Fibroblast of peridontal ligament (primary cell): ENCODE measurements at regions not wholly inside any gene's neighbourhood (a gene's known extent, or its start where the extent isn't known, plus 50 kb on each side); places are given as distances from the start of the nearest gene placed in this dataset.

Source experiments
- DNase-seq: peaks from one replicate; pipeline ENCODE4 v3.0.0-alpha.2; 2010; ENCODE audit errors: extremely low read depth

DNA sequence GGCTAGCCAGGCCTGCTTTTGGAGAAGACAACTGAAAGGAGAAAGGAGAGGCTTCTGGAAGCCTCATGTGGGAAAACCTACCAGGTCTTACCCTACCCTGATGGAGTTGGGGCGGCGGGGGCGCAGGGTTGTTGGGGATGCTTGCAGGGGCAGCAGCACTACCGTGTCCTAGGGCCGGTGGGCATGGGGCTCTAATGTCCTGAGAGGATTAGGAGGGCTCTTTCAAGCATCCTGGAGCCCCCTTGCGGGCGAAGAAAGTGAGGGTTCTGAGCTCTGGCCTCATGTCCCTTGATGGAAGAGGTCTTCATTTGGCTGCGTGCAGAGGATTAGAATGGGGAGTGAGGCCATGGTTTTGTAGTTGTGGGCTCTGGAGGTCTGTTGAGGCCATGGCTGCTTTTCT, 86.9 kb upstream of the PITX1 start:
- no peak for DNase-seq

DNA sequence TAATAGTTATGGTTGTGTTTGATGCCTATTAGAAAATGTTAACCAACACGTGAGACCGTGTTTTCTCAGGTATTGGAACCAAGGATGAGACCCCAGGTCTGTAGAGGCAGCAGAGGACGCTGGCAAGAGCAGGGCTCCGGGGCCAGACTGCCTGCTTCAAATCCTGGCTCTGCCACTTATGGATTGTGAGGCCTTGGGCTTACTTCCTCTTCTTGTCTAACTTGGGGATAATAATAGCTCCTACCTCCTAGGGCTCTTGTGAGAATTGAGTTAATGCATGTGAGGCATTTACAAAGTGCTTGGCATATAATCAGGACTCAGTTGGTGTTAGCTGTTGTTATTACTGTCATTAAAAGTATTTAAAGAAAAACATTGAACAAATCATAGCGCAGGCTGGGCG, 85.5 kb upstream of the PITX1 start:
- no peak for DNase-seq

DNA sequence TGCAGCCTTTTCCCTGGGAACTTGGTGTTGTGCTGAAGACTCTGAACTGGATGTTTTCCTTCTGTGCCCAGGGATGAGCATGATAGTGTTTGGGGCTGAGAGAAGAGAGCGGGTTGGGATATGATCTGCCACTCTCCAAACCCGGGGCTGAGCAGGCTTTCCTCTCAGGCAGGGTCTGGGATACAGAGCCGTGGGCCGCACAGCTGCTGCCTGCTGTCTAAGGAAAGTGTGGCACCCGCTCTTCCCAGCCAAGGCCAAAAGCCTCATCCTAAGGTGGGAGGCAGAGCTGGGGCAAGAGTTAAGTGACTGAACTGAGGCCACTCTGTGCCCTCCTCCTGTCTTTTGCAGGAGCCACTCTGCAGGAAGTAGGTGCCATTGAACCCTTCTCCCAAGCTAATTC, 83.6 kb upstream of the PITX1 start:
- no peak for DNase-seq

DNA sequence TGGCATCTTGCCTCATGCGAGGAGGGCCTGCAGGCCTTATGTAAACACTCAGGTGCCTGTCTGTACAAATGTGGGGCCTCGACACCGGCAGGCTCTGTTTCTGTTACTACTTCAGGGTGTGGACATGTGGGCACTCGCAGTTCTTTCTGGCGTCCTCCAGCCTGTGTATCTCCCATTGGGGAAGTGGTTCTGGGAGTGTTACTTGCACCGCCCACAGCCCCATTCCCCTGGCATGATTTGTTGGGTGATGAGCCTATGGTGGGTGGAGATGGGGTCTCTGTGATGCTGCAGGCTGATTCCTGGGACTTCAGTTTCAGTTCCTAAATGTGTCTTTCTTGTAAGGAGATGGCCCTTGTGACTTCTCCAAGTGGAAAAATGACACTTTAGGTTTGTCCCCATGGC, 82.1 kb upstream of the PITX1 start:
- no peak for DNase-seq

DNA sequence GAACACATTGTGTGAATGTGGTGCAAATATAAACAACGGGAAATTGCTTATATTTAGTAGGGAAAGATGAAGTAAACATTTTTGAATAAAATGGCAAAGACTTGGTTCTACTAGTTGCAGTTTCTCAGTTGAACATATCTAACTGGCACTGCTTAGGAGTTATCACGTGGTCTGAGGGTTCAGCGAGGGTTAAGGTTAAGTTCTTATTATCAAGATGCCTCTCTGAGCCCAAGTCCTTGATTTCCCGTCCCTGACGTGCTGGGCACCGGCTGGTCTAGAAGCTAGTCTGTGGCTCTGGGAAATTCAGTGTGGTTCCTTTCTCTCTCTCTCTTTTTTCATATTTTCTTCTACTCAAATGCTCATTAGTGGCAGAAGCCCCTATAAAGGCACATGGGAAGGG, 81.6 kb upstream of the PITX1 start:
- no peak for DNase-seq

DNA sequence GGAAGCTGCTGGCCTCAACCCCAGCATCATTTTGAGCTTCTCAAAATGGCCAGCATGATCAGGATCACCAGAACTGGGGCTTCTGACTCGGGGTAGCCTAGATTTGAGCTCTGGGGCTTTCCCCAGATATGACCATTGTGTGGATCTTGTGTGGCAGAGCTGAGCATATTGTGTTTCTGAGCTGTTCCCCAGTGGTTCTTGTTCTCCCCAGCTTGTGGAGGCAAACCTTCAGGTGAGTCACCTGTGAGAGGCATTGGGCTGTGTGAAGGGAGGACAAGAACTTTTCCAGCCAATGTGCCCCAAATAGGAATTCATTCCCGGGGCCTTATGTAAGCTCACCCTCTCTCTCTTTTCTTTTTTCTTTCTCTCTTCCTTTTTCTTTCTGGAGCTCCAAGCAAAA, 80.7 kb upstream of the PITX1 start:
- no peak for DNase-seq

DNA sequence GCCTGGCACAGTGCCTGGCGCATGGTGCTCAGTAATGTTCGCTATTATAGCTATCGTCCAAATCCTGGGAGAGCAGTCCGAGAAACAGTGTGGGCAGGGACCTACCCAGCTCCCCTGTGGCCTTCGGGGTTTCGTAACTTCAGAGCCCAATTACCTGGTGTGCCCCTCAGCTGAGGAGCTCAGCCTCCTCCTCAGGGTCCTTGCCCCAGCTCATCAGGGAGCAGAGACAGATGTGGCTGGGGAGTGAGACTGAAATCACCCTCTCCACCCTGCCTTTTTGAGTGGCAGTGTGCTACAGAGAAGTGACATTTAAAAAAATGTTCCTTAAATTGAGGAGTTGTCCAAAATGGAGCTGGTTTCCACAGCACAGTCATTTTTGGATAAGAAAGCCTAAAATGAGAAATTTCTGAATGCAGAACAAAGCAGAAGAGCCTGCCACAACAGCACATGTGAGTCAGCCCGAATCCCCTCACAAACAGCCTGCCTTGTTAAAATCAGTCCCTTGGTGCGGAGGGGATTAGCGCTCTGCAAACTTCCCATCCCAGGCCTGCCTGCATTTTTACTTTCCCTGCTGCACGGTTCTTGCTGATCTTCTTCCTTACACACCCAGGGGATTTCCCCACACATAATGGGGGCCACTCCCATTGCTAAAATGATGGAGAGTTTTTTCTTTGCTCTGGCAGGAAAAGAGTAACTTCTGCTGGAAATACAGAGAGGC, 78.1 kb upstream of the PITX1 start:
- no peak for DNase-seq

DNA sequence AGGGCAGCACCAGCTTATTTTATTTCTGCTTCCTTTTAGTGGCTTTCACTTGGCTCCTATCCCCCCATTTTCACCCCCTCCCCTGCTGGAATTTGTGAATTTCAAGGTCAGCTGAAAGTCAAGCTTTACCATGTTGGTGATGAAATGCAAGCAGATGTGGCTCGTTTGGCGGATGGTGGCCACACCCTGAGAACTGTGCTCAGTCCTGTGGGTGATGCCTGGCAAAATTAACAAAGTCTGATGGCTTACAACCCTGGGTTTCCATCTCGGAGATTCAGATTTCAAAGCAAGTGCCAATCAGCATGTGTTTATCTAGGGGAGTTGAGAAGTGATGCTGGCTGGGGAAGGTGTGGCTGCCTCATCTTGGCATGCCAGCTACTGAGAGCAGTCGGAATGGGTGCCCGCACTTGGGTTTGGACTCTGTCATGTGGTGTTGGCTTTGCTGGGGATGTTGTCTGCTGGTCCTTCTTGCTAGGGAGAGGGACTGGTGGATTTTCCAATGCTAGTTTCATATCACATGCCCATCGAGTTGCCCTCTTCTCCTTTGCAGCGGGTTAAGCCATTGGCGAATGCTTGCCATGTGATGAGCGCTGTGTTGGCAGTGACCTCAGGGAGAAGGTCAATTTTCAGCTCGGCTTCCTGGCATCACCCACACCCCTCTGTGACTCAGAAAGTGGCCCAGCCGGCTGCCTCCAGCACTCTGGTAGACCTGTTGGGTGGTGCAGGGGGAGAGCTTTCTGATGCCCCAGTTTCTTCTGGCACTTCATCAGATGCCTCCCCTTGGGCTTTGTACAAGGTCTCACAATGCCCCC, 77.0 kb upstream of the PITX1 start:
- DNase-seq, result peak; percentile 8

DNA sequence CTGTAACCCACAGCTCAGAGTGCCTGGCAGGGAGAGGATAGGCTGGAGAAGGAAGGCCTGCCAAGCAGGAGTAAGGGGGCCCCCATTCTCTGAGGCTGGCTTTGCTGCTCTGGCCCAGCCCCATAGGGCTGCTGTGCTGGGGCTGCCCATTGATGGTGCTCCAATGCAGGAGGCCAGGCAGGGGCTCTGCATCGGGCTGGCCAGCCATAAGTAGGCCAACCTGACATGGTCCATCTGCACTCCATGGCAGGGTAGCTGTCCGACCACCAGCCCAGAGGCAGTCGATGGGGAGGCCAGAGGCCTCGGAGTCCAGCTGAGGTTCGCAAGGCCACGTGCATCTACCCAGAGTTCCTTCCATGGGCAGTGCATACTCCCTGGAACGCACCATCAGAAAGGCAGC, 75.0 kb upstream of the PITX1 start:
- no peak for DNase-seq

DNA sequence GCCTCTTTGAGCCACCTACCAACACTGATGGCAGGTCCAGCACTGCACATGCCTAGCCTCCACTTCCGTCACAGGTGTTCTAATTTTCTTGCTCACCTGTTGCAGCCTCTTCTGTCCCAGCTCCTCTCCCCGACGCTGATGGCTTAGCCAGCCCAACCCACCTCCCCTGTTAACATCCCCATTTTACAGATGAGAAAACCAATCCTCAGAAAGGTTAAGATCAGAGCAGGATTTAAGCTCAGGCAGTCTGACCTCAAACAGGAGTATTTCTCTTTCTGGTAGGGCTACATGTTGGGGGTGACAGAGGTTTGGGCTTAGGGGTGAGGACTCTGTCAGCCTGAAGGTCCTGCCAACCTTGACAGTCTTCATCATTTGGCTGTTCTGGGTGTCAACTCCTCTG, 74.5 kb upstream of the PITX1 start:
- DNase-seq, result no peak

DNA sequence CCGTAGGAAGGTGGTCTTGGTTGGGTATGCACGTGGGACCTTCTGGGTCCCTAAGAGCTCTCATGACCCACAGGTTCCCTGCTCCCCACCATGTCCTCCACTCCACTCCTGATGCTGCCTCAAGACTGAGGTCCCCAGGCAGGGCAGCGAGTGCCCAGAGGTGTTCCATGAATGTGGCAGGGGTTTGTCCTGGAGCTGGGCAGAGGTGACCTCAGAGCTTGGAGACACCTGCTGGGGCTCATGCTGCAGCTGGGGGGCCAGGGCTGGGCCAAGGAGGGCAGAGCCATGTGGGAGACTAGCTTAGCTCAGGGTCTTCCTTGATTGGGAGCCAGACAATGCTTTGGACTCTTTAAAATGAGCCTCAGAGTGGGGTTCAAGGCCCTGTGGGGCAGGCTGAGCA, 74.0 kb upstream of the PITX1 start:
- no peak for DNase-seq

DNA sequence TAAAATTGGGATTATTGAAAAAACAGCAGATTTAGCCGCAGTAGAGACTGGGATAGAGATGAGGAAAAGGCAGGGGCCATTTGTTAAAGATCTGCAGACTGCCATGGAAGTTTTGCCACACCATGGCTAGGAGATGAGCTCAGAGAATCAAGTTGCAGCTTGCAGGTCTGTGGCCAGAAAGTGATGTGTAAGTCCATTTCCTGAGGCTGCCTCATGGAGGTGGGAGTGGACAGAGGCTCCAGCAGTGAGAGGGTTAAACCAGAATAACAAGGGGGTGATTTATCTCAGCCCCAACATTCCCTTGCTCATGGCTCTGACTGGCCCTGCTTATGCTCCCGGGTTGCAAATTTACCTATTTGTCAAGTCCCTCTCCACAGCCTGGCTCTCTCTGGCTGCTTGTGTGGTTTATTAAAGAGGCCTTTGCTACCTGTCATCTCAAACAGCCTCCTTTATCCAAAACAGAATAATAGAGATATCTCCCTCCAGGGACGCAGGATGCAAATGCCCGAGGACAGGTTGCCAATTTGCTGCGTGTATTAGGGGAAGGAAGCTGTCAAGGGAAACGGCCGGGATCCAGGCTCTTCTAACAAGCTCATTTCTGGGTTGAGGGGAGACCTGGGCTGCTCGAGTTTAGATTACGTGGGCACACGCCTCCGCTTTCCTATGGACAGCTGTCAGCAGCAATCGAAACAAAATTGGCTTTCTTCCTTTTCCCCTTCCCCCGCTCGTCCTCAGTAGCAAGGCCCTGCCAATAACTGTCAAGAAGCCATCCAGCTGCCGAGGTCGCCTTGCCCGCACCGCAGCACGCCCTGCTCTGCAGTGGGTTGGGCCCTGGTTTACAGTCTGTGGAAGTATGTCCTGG, 72.8 kb upstream of the PITX1 start:
- no peak for DNase-seq

DNA sequence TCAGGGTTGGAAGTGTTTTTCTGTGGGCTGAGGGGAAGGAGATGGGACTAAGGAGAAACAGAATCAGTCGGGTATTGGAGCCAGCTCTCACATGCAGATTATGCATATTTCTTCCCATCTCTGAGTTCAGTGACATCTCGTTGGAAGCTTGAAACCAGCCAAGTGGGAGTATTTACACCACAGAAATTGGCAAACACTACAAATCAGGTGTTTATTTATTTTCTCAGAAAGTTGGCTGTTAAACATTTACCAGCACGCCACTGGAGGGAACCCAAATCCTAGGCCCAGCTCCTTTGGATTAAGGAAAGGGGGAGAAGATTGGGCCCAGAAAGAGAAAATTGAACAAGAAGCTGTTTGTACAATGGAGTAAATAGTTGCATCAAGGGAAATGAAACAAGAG, 72.1 kb upstream of the PITX1 start:
- DNase-seq, result no peak

DNA sequence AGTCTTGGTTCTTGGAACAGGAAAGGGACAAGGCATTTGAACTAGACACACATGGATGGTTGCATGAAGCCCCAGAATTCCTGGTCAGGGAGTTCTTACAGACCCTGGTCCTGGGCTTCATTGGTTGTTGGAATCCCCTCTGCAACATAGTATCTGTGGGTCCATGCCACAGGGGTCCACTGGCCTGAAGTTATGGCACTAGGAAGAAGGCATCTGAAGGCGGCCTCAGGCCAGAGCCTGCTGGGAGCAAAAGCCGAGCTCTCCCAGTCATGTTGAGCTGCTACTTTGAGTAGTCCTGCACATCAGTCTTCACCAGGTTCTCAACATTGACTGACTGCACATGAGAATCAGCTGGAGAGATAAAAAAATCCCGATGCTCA, 71.1 kb upstream of the PITX1 start:
- DNase-seq, result no peak

DNA sequence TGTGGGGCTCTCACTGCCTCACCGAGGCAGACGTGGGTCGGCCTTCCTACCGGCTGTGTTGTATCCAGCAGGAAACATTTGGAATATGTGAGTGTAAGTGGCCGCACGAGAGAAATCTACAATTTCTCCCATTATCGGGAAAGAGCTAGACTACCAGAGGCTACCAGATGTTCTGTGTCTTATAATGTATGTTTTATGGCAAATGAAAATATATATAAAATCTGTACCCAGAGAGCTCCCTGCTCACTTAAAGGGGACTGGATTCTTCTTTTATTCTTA, 69.5 kb upstream of the PITX1 start:
- DNase-seq, result no peak

DNA sequence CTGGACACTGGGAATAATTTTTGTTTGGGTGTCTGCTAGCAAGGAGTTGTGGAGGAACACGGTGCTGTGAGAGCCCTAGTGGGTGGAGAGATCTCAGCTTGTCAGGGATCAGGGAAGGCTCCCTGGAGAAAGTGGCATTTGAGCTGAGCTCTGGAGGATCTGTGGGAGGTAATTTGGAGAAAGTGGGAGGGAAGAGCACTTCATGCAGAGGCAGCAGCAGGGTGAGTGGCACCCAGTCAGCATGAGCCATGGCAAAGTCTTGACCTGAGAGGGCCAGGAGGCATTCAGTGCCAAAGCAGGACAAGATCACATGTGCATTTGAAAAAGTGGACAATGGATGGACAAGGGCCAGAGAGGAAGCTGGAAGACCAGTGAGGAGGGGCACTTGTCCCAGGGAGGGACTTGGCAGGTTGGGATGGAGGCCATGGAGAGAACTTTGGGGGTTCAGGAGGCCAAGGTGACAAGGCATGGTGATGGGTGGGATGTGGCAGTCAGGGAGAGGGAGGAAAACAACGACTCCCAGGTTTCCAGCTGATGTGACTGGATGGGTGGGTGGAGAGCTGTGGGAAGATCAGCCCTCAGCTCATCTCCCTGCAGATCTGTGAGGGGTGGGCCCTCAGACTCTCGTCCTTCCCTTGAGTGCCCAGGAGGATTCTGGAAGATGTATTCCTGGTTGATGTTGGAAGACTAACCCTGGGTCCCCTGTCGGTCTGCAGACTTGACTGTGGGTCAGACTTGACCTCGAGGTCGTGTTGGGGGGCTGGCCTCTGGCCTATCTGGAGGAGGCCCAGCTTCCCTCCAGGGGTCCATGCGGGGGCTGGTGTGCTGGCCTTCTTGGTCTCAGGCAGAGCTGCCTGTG, 68.9 kb upstream of the PITX1 start:
- DNase-seq, result no peak

DNA sequence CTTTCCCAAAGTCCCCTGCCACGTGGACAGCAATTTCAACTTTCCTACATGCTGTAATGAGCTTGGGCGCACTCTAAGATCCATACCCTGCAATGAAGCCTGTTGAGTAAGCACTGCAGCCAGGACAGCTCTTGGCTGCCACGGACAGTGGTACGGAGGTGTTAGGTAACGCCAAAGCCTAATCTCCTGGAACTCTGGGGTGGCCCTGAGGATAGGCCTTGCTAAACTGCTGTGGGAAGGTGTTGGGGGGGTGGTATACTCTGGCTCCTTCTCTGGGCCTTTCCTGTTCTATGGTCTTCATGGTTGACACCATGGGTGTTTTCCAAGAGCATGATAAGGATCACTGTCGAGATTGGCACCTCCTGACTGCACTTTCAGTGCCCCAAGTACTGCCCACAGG, 66.4 kb upstream of the PITX1 start:
- DNase-seq, result no peak

DNA sequence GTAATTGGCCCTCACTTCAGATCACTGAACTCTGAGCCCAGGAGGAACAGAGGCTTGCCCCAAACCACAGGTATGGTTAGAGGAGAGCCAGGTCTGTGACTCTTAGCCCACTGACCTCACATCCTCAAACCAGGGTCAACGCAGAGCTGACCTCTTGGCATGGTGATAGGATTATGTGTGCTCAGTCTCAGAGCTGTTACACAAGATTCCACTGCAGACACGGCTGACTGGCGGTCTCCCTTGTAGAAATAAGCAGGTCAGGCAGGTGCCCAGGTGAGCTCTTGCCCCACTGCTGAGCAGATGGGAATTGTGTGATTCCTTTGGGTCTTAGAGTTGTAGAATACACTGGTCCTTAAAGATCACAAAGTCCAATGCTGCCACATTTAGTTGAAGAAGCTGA, 66.0 kb upstream of the PITX1 start:
- no peak for DNase-seq

DNA sequence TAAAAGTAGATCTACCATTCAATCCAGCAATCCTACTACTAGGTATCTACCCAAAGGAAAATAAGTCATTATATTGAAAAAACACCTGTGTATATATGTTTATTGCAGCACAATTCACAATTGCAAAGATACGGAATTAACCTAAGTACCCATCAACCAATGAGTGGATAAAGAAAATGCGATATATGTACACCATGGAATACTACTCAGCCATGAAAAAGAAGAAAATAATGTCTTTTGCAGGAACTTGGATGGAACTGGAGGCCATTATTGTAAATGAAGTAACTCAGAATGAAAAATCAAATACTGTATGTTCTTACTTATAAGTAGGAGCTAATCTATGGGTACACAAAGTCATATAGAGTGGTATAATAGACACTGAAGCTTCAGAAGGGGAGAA, 63.4 kb upstream of the PITX1 start:
- DNase-seq, result no peak

DNA sequence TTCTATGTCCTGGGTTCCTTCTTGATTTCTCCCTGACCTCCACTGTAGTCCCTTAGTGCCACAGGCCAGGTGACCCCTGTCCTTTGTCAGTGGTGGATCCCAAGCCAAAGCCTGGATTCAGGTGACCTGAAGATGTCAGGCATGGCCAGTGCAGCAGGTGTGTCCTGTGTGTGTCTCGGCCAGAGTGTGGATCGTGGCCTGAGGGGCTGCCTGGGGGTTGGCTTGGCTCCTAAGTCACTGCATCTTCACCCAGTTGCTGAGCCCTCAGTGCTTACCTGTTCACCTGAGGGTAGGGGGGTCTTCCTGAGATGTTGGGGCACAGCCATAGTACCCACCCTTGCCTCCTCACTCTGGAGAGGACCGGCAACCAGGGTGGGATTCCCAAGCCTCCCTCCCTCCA, 61.8 kb upstream of the PITX1 start:
- DNase-seq, result no peak

DNA sequence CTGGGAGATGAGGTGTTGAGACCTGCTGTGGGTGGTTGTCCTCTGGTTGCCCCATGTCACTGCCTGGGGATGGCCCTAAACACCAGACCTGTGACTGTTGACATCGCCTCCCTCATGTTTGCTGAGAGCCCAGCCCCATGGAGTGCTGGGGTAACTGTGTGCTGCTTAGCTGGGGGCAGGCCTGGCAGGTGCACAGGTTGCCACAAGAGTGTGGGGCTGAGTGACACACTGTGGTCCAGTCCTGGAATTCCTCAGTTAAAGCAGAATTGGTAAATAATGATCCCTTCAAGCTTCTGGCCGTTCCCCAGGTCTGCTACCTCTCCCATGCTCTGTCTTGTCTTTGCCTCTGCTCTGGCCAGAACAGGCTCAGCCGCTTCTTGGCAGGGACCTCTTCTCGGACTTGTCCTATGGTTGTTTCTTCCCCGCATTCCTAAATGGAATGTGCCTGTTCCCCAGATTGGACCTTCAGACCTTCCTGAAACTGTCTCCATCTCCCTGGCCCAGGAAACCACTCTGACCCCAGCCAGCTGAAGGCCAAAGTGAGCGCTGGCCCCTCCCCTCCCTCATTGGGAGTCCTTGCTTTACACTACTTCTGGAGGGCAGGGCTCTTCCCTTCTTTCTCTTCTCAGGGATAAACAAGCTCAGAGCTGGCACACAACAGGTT, 61.2 kb upstream of the PITX1 start:
- no peak for DNase-seq
